SK-N-MC (cell line): ENCODE measurements at regions not wholly inside any gene's neighbourhood (a gene's known extent, or its start where the extent isn't known, plus 50 kb on each side); places are given as distances from the start of the nearest gene placed in this dataset.

Experiments used
- EZH2 ChIP-seq: fragments of 200-600 bp; sonication (generic); IDR thresholded peaks from one replicate; pipeline ENCODE4 v1.6.1; 2017; ENCODE audit warnings: antibody characterized with exemption
- POLR2AphosphoS5 ChIP-seq: IDR thresholded peaks from 2 replicates; pipeline ENCODE4 v1.6.1; 2012; ENCODE audit warnings: mild to moderate bottlenecking, low read depth, low read length, borderline replicate concordance

- TF ChIP-seq EZH2 (no peak), POLR2AphosphoS5 (no peak)
These were observed 49.9 kb upstream of the AMN1 start for GRCh38 chr12:31778687-31779086.
